ENCODE measurements at regions not wholly inside any gene's neighbourhood (a gene's known extent, or its start where the extent isn't known, plus 50 kb on each side); places are given as distances from the start of the nearest gene placed in this dataset.

GRCh38 chr3:110567029-110567428 is 504.6 kb upstream of the NECTIN3 start:
- no peak for DNase-seq

- DNase-seq = peak; percentile 90
Measured at GRCh38 chr3:110568246-110568645, 503.4 kb upstream of the NECTIN3 start.

- DNase-seq = no peak
Measured at GRCh38 chr3:110569073-110569472, 502.5 kb upstream of the NECTIN3 start.

- DNase-seq = no peak
Measured at GRCh38 chr3:110575702-110576101, 495.9 kb upstream of the NECTIN3 start.

- DNase-seq = peak; percentile 97
Measured at GRCh38 chr3:110576960-110577359, 494.7 kb upstream of the NECTIN3 start.

- peak; percentile 38 for DNase-seq
Measured at GRCh38 chr3:110577854-110578253, 493.8 kb upstream of the NECTIN3 start.

- peak; percentile 66 for DNase-seq
Measured at GRCh38 chr3:110579840-110580550, 491.6 kb upstream of the NECTIN3 start.

GRCh38 chr3:110583373-110583935 is 488.2 kb upstream of the NECTIN3 start:
- peak; percentile 41 for DNase-seq

GRCh38 chr3:110588906-110589305 is 482.7 kb upstream of the NECTIN3 start:
- DNase-seq = no peak

- no peak for DNase-seq
Measured at GRCh38 chr3:110589341-110589740, 482.3 kb upstream of the NECTIN3 start.

GRCh38 chr3:110593749-110594148 is 477.9 kb upstream of the NECTIN3 start:
- DNase-seq = no peak

GRCh38 chr3:110598847-110599490 is 472.6 kb upstream of the NECTIN3 start:
- peak; percentile 83 for DNase-seq

- DNase-seq = peak; percentile 69
Measured at GRCh38 chr3:110608566-110608965, 463.1 kb upstream of the NECTIN3 start.

GRCh38 chr3:110612045-110612444 is 459.6 kb upstream of the NECTIN3 start:
- DNase-seq = no peak

- no peak for DNase-seq
Measured at GRCh38 chr3:110614186-110614585, 457.4 kb upstream of the NECTIN3 start.

GRCh38 chr3:110615454-110615853 is 456.2 kb upstream of the NECTIN3 start:
- DNase-seq = no peak

GRCh38 chr3:110618512-110619226 is 452.9 kb upstream of the NECTIN3 start:
- no peak for DNase-seq

GRCh38 chr3:110620118-110620517 is 451.5 kb upstream of the NECTIN3 start:
- DNase-seq = no peak

GRCh38 chr3:110623571-110623970 is 448.0 kb upstream of the NECTIN3 start:
- no peak for DNase-seq

GRCh38 chr3:110624576-110624975 is 447.0 kb upstream of the NECTIN3 start:
- DNase-seq = peak; percentile 8

GRCh38 chr3:110625201-110625747 is 446.3 kb upstream of the NECTIN3 start:
- no peak for DNase-seq

GRCh38 chr3:110626652-110627111 is 444.9 kb upstream of the NECTIN3 start:
- DNase-seq = peak; percentile 11

GRCh38 chr3:110628650-110629301 is 442.8 kb upstream of the NECTIN3 start:
- no peak for DNase-seq

Measured in EL (cell line).